GM04503 (cell line): ENCODE measurements at regions not wholly inside any gene's neighbourhood (a gene's known extent, or its start where the extent isn't known, plus 50 kb on each side); places are given as distances from the start of the nearest gene placed in this dataset.
"Not testable (repeated sequence)": the region's sequence is repeated elsewhere in the genome, so short reads cannot be mapped to it uniquely, and the experiment has no call there.

Experiments used
- DNase-seq: peaks from one replicate; pipeline ENCODE4 v3.0.0-alpha.2; 2012; ENCODE audit warnings: low read depth

- no peak for DNase-seq
These were observed 127.5 kb upstream of the ID2 start for GRCh38 chr2:8554296-8554806.

DNA sequence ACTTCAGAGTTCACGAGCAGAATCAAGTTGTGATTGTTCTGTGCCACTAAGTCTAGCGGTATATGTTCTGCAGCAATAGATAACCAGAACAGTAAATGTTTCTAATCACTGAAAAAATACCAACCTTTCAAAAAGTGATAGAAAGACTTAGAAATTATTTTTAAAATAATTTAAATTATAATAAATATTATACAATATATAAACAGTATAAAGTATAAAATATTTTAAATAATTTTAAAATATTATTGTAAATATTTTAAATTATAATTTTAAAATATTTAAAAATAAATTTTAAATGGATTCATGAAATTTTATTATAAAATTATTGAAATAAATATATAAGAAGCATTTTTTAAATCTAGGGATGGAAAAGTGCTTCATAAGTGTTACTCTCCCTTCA is 126.3 kb upstream of the ID2 start:
- DNase-seq = no peak

- DNase-seq = no peak
These were observed 123.8 kb upstream of the ID2 start for GRCh38 chr2:8558096-8558495.

GRCh38 chr2:8558956-8559355 is 122.9 kb upstream of the ID2 start:
- DNase-seq = no peak

- DNase-seq = no peak
These were observed 122.1 kb upstream of the ID2 start for GRCh38 chr2:8559805-8560204.

- DNase-seq = not testable (repeated sequence)
These were observed 120.2 kb upstream of the ID2 start for GRCh38 chr2:8561692-8562091.

GRCh38 chr2:8563814-8564474 is 117.9 kb upstream of the ID2 start:
- no peak for DNase-seq

GRCh38 chr2:8564475-8564874 is 117.4 kb upstream of the ID2 start:
- DNase-seq = no peak

GRCh38 chr2:8565399-8566154 is 116.3 kb upstream of the ID2 start:
- no peak for DNase-seq

GRCh38 chr2:8566155-8566670 is 115.6 kb upstream of the ID2 start:
- no peak for DNase-seq

DNA sequence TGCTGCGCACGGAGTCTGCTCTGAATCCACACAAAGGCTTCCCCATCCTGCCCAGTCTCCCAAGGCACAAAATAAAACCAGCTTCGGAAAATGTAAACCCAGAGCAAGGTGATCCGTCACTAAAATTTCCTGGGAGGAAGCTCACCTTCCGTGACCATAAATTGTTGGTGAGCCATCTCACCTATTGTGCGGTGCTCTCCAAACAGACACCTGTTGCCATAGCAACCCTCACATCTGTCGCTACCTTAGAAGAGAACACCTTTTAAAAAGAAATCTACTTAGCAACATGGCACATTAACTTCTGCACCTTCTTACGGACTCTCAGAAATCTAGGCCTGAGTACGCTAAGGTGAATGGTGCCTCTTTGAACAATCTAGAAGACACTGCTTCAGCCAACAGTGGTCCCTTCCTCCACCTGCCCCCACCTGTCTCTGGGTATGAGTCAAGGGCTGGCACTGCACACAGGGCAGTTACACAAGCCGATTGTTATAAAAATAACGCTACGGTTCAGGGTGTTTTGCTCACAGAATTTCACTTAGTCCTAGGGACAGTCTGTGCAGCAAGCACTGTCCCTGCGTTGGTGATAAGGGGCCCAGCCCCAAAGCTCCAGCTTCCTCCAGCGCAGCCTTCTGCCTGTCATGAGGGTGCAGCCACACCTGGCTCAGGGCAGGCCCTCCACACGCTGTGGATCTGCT is 114.9 kb upstream of the ID2 start:
- no peak for DNase-seq

GRCh38 chr2:8567469-8568260 is 114.2 kb upstream of the ID2 start:
- no peak for DNase-seq

DNA sequence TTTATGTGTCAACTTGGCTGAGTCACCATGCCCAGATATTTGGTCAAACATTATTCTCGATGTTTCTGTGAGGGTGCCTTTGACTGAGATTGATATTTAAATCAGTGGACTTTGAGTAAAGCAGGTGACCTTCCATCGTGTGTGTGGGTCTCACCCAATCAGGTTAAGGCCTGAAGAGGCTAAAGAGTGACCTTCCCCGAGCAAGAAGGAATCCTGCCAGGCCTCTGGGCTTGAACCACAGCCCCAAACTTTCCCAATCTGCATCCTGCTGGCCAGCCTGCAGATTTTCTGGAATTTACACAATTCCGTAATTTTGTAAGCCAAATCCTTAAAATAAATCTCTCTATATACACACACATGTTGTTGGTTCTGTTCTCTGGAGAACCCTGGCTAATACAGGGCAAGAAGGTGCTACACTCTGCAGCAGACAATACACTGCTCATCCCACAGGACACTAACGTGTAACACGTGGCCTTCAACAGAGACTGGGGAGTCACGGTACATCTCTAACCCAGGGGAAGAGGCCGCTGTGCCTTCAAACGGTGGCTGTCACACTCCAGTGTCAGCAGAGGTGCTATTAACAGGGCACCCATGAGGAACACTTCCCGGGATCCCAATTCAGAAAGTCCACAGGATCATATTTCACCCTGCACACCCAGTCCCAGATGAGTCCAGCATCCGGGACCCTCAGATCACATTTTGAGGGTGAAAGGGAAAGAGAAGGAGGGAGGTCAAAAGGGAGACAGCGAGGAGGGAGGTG is 113.1 kb upstream of the ID2 start:
- no peak for DNase-seq

GRCh38 chr2:8569332-8569930 is 112.4 kb upstream of the ID2 start:
- DNase-seq = no peak

GRCh38 chr2:8570637-8571036 is 111.2 kb upstream of the ID2 start:
- DNase-seq = no peak

DNA sequence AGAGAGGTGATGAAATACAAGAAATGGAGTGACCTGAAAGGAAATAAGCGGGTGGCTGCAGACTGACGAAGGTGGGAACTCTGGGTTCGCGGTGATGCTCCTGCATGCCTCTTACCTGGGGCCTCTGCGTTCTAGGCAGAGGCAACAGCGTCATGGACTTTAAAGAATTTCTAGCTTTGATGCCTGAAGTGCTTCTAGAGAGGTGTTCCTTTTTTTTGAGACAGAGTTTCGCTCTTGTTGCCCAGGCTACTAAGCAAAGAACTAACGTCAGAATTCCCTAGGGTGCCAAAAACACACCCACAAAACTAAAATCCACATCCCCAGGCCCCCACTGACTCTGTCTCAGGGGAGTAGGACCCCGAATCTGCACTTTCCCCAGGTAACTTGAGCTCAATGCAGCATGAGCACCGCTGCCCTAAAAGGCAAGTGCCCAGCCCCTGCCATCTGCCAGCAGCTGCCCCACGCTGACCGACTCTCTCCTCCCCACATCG is 110.5 kb upstream of the ID2 start:
- DNase-seq = no peak

DNA sequence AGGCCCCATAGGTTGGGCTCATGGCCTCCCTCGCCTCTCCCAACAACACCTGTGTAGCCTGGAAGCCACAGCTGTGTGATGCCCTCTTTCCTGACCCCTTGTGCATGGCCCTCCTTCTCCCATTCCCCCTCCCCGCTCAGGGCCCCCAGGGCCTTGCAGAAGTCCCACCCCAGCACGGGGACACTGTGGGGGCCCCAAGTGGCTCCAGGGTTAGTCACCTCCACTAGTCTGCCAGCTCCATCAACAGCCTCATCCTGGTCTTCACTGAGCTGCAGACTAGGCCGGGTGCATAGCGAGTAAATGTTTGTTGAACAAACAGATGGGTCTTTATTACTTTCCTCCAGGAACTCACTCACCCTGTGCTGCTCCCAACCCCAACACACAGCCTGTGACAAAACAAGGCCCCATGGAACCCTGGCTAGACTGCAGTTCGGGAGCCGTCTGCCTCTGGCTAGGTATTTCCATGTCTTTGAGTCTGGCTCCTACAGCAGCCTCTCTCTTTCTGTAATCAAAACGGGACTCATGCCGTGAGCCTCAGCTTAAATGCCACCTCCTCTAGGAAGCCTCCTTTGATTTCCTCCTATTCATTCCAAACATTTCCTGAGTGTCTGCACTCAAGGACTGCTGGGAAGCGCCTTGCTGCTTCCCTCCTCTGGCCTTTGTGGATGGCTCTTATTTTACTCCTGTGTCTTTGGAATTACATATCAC is 109.9 kb upstream of the ID2 start:
- DNase-seq = no peak

GRCh38 chr2:8572712-8573233 is 109.1 kb upstream of the ID2 start:
- DNase-seq = no peak

- no peak for DNase-seq
These were observed 108.5 kb upstream of the ID2 start for GRCh38 chr2:8573234-8573941.
